ENCODE measurements at regions not wholly inside any gene's neighbourhood (a gene's known extent, or its start where the extent isn't known, plus 50 kb on each side); places are given as distances from the start of the nearest gene placed in this dataset.

- Histone ChIP-seq H3K36me3 (ENCODE audit: control insufficient read depth in 2 of 2, extremely low read depth in 1 of 2, insufficient read depth in 1 of 2, low read length in 1 of 2) (no peaks in the 10 kb centered on the region), H3K27ac (ENCODE audit: low read length) (no peak overlapping the region), H3K4me1 (ENCODE audit: control insufficient read depth in 1 of 2, extremely low read depth in 1 of 2, insufficient read depth in 2 of 2, low read length in 2 of 2) (peaks cover 0 to 2% of the 10 kb centered on the region in 2 experiments), H3K4me3 (ENCODE audit: control insufficient read depth in 1 of 2, extremely low read depth in 1 of 2, low read length in 1 of 2) (no peak overlapping the region), H3K9me3 (no peaks in the 10 kb centered on the region), H3K27me3 (replicated peaks in 1 of 2; ENCODE audit: control insufficient read depth in 2 of 2, extremely low read depth in 1 of 2, insufficient read depth in 2 of 2, low read length in 1 of 2) (peaks cover 0 to 3% of the 10 kb centered on the region in 2 experiments)
- no CpG with 5 or more reads among the region's 7 CpGs for WGBS (ENCODE audit: insufficient coverage)
- Mint-ChIP-seq H3K27ac (no peak overlapping the region), H3K27me3 (peaks cover 0 to 12% of the 10 kb centered on the region in 2 donors), H3K9me3 (no peaks in the 10 kb centered on the region), H3K4me1 (peaks cover 0 to 3% (median 0%) of the 10 kb centered on the region in 3 donors), H3K4me3 (no peak overlapping the region), H3K36me3 (no peaks in the 10 kb centered on the region)
- POLR2A ChIA-PET, result no interaction called here
- DNase-seq, result no peak
- no peak for ATAC-seq (replicated peaks in 1 of 4)
- CTCF ChIA-PET, result no interaction called here
These were observed 273.9 kb upstream of the TBC1D5 start for GRCh38 chr3:18016366-18016765.

DNA sequence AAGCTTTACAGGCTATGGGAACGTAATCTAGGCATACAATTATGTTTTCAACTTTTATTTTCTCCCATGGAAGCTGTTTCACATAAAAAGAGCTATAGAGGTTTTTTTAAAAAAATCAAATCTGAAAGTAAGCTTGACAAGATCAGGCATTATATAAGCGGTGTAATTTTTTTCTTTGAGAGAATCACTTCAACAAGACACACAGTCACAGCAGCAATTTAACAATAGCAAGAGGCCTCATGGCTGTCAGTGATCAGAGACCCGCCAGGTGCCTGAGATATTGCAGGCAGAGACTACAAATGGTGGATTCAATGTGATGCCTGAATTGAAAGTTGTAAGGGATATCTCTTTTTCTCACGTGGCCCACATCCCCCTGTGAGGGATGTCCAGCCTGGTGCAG, 270.5 kb upstream of the TBC1D5 start:
- no peaks in the 10 kb centered on the region for H3K36me3 ChIP-seq (ENCODE audit: control insufficient read depth in 2 of 2, extremely low read depth in 1 of 2, insufficient read depth in 1 of 2, low read length in 1 of 2)
- no peak overlapping the region for H3K27ac ChIP-seq (ENCODE audit: low read length)
- DNase-seq (no peak), ATAC-seq (replicated peaks in 1 of 4) (no peak)
- H3K27me3 ChIP-seq (replicated peaks in 1 of 2; ENCODE audit: control insufficient read depth in 2 of 2, extremely low read depth in 1 of 2, insufficient read depth in 2 of 2, low read length in 1 of 2), result no peaks in the 10 kb centered on the region
- H3K4me3 ChIP-seq (ENCODE audit: control insufficient read depth in 1 of 2, extremely low read depth in 1 of 2, low read length in 1 of 2), result no peak overlapping the region
- Mint-ChIP-seq H3K9me3 (no peaks in the 10 kb centered on the region), H3K27me3 (peaks cover 0 to 3% of the 10 kb centered on the region in 2 donors), H3K4me1 (peaks cover 0 to 3% (median 0%) of the 10 kb centered on the region in 3 donors), H3K4me3 (no peak overlapping the region), H3K36me3 (no peaks in the 10 kb centered on the region), H3K27ac (no peak overlapping the region)
- 83% methylated on average over 1 of the region's 4 CpGs for WGBS (ENCODE audit: insufficient coverage)
- H3K9me3 ChIP-seq, result no peaks in the 10 kb centered on the region
- ChIA-PET POLR2A (interaction anchor here in 1 of 2 donors (1.1 kb wide), 1 partner anchor 25 kb away, joined by 3 read pairs; no protein-coding TSS in a partner anchor), CTCF (no interaction called here)
- H3K4me1 ChIP-seq (ENCODE audit: control insufficient read depth in 1 of 2, extremely low read depth in 1 of 2, insufficient read depth in 2 of 2, low read length in 2 of 2), result no peaks in the 10 kb centered on the region

DNA sequence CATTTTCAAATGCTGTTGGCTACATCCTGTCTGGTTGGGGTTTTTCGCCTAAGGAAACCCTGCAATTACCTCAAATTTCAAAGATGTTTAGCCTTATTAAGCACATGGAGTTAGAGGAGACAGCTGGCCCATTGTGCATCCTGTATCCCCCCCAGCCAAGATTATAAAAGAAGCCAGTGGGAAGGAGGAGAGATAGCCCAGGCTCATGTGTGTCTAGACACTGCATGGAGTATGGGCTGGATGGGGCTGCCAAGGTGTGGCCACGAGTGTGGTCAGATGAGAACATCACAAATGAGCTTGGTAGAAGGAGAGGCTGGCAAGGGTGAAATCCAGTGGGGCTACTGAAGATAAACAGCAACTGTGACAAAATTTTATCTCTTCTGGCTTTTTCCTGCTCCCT, 270.0 kb upstream of the TBC1D5 start:
- POLR2A ChIA-PET, result no interaction called here
- Mint-ChIP-seq H3K4me3 (no peak overlapping the region), H3K27me3 (peaks cover 0 to 3% of the 10 kb centered on the region in 2 donors), H3K36me3 (no peaks in the 10 kb centered on the region), H3K27ac (no peak overlapping the region), H3K9me3 (no peaks in the 10 kb centered on the region), H3K4me1 (peaks cover 0 to 3% (median 0%) of the 10 kb centered on the region in 3 donors)
- no peaks in the 10 kb centered on the region for H3K36me3 ChIP-seq (ENCODE audit: control insufficient read depth in 2 of 2, extremely low read depth in 1 of 2, insufficient read depth in 1 of 2, low read length in 1 of 2)
- DNase-seq (no peak), ATAC-seq (replicated peaks in 1 of 4) (no peak)
- no peaks in the 10 kb centered on the region for H3K4me1 ChIP-seq (ENCODE audit: control insufficient read depth in 1 of 2, extremely low read depth in 1 of 2, insufficient read depth in 2 of 2, low read length in 2 of 2)
- WGBS (ENCODE audit: insufficient coverage), result 38% methylated on average over 1 of the region's 2 CpGs
- no peak overlapping the region for H3K4me3 ChIP-seq (ENCODE audit: control insufficient read depth in 1 of 2, extremely low read depth in 1 of 2, low read length in 1 of 2)
- no peaks in the 10 kb centered on the region for H3K27me3 ChIP-seq (replicated peaks in 1 of 2; ENCODE audit: control insufficient read depth in 2 of 2, extremely low read depth in 1 of 2, insufficient read depth in 2 of 2, low read length in 1 of 2)
- CTCF ChIA-PET, result no interaction called here
- H3K9me3 ChIP-seq, result no peaks in the 10 kb centered on the region
- no peak overlapping the region for H3K27ac ChIP-seq (ENCODE audit: low read length)

DNA sequence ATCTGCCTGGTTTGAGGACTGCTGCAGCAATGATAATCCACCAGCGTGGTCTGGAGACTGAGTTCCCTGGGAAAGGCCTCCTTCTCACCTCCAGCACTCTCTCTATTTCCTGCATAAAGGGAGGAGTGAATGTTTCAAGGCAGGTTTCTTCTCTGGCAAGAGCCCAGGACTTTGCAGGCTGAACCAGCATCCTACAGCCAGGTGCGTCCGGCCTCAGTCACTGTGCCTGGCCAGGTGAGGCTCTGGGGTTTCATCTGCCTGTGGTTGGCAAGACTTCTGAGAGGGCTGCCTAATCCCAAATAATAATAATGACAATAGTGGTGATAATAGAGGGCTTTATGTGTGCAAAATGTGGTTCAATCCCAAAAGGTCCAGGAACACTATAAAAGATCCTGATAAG, 269.0 kb upstream of the TBC1D5 start:
- CTCF ChIA-PET, result no interaction called here
- H3K27me3 Mint-ChIP-seq, result no peaks in the 10 kb centered on the region
- H3K27ac Mint-ChIP-seq, result no peak overlapping the region
- no peak overlapping the region for H3K4me3 ChIP-seq (ENCODE audit: control insufficient read depth in 1 of 2, extremely low read depth in 1 of 2, low read length in 1 of 2)
- no peaks in the 10 kb centered on the region for H3K36me3 ChIP-seq (ENCODE audit: control insufficient read depth in 2 of 2, extremely low read depth in 1 of 2, insufficient read depth in 1 of 2, low read length in 1 of 2)
- H3K27ac ChIP-seq (ENCODE audit: low read length), result no peak overlapping the region
- no peak overlapping the region for H3K4me3 Mint-ChIP-seq
- H3K27me3 ChIP-seq (replicated peaks in 1 of 2; ENCODE audit: control insufficient read depth in 2 of 2, extremely low read depth in 1 of 2, insufficient read depth in 2 of 2, low read length in 1 of 2), result no peaks in the 10 kb centered on the region
- no peaks in the 10 kb centered on the region for H3K4me1 ChIP-seq (ENCODE audit: control insufficient read depth in 1 of 2, extremely low read depth in 1 of 2, insufficient read depth in 2 of 2, low read length in 2 of 2)
- WGBS (ENCODE audit: insufficient coverage), result no CpG with 5 or more reads among the region's 3 CpGs
- no peaks in the 10 kb centered on the region for H3K36me3 Mint-ChIP-seq
- no peaks in the 10 kb centered on the region for H3K9me3 ChIP-seq
- POLR2A ChIA-PET, result no interaction called here
- H3K4me1 Mint-ChIP-seq, result peaks cover 0 to 3% (median 0%) of the 10 kb centered on the region in 3 donors
- no peak for ATAC-seq (replicated peaks in 1 of 4)
- DNase-seq, result no peak
- H3K9me3 Mint-ChIP-seq, result no peaks in the 10 kb centered on the region

- Histone ChIP-seq H3K27me3 (replicated peaks in 1 of 2; ENCODE audit: control insufficient read depth in 2 of 2, extremely low read depth in 1 of 2, insufficient read depth in 2 of 2, low read length in 1 of 2) (no peaks in the 10 kb centered on the region), H3K4me1 (ENCODE audit: control insufficient read depth in 1 of 2, extremely low read depth in 1 of 2, insufficient read depth in 2 of 2, low read length in 2 of 2) (no peaks in the 10 kb centered on the region), H3K9me3 (no peaks in the 10 kb centered on the region), H3K36me3 (ENCODE audit: control insufficient read depth in 2 of 2, extremely low read depth in 1 of 2, insufficient read depth in 1 of 2, low read length in 1 of 2) (no peaks in the 10 kb centered on the region), H3K4me3 (ENCODE audit: control insufficient read depth in 1 of 2, extremely low read depth in 1 of 2, low read length in 1 of 2) (no peak overlapping the region), H3K27ac (ENCODE audit: low read length) (no peak overlapping the region)
- Mint-ChIP-seq H3K27me3 (peaks cover 0 to 9% of the 10 kb centered on the region in 2 donors), H3K27ac (no peak overlapping the region), H3K9me3 (no peaks in the 10 kb centered on the region), H3K4me3 (no peak overlapping the region), H3K36me3 (no peaks in the 10 kb centered on the region), H3K4me1 (peaks cover 0 to 3% (median 0%) of the 10 kb centered on the region in 3 donors)
- POLR2A ChIA-PET, result interaction anchor here in 1 of 2 donors (0.6 to 0.7 kb wide), 2 partner anchors 261 to 663 kb away, joined by 3 to 7 read pairs; no protein-coding TSS in a partner anchor
- DNase-seq, result no peak
- CTCF ChIA-PET, result no interaction called here
- 82% methylated on average over 2 of the region's 4 CpGs for WGBS (ENCODE audit: insufficient coverage)
- ATAC-seq (replicated peaks in 1 of 4), result no peak
These were observed 267.6 kb upstream of the TBC1D5 start for GRCh38 chr3:18010001-18010400.

- no peak overlapping the region for H3K4me3 Mint-ChIP-seq
- no peaks in the 10 kb centered on the region for H3K36me3 ChIP-seq (ENCODE audit: control insufficient read depth in 2 of 2, extremely low read depth in 1 of 2, insufficient read depth in 1 of 2, low read length in 1 of 2)
- H3K27ac Mint-ChIP-seq, result no peak overlapping the region
- ATAC-seq (replicated peaks in 1 of 4), result no peak
- 67% methylated on average over 1 of the region's 5 CpGs for WGBS (ENCODE audit: insufficient coverage)
- H3K9me3 Mint-ChIP-seq, result no peaks in the 10 kb centered on the region
- no peak overlapping the region for H3K4me3 ChIP-seq (ENCODE audit: control insufficient read depth in 1 of 2, extremely low read depth in 1 of 2, low read length in 1 of 2)
- H3K27me3 ChIP-seq (replicated peaks in 1 of 2; ENCODE audit: control insufficient read depth in 2 of 2, extremely low read depth in 1 of 2, insufficient read depth in 2 of 2, low read length in 1 of 2), result no peaks in the 10 kb centered on the region
- H3K4me1 ChIP-seq (ENCODE audit: control insufficient read depth in 1 of 2, extremely low read depth in 1 of 2, insufficient read depth in 2 of 2, low read length in 2 of 2), result no peaks in the 10 kb centered on the region
- peaks cover 0 to 12% of the 10 kb centered on the region in 2 donors for H3K27me3 Mint-ChIP-seq
- CTCF ChIA-PET, result no interaction called here
- H3K36me3 Mint-ChIP-seq, result no peaks in the 10 kb centered on the region
- POLR2A ChIA-PET, result no interaction called here
- no peak overlapping the region for H3K27ac ChIP-seq (ENCODE audit: low read length)
- no peaks in the 10 kb centered on the region for H3K9me3 ChIP-seq
- no peak for DNase-seq
- peaks cover 0 to 3% (median 0%) of the 10 kb centered on the region in 3 donors for H3K4me1 Mint-ChIP-seq
These were observed 266.4 kb upstream of the TBC1D5 start for GRCh38 chr3:18008706-18009368.
